Ovary (tissue), 7 donors: ENCODE measurements at regions not wholly inside any gene's neighbourhood (a gene's known extent, or its start where the extent isn't known, plus 50 kb on each side); places are given as distances from the start of the nearest gene placed in this dataset.

Source experiments
- DNase-seq, 5 donors: peaks; one replicate each; pipeline ENCODE4 v3.0.0-alpha.2; 2019 to 2020
- H3K27ac ChIP-seq, 2 donors: fragments of 200-600 bp; one replicate each; pipeline versions ENCODE4 v1.5.1 to v1.8.0; 2019 to 2022
- H3K27me3 ChIP-seq: fragments of 200-600 bp; one replicate; pipeline ENCODE4 v1.8.0; 2022
- H3K36me3 ChIP-seq: fragments of 200-600 bp; sonication (generic); one replicate; pipeline ENCODE4 v1.5.1; 2019
- H3K4me1 ChIP-seq: one replicate; pipeline ENCODE4 v1.8.1; 2013; ENCODE audit warnings: mild to moderate bottlenecking, moderate library complexity; ENCODE audit not compliant: insufficient read depth
- H3K4me3 ChIP-seq: fragments of 200-600 bp; sonication (generic); one replicate; pipeline ENCODE4 v1.5.1; 2017
- H3K9me3 ChIP-seq, 2 donors: fragments of 200-600 bp in 1 of 2; sonication (generic) in 1 of 2; one replicate each; pipeline versions ENCODE4 v1.5.1 to v1.8.1; 2013 to 2019; ENCODE audit warnings: mild to moderate bottlenecking in 1 of 2, moderate library complexity in 1 of 2
- EP300 ChIP-seq: sonication (generic); formaldehyde crosslinking; IDR thresholded peaks from one replicate; pipeline ENCODE4 v1.6.1; 2017; ENCODE audit warnings: antibody characterized with exemption
- POLR2A ChIP-seq: fragments of 450-650 bp; IDR thresholded peaks from one replicate; pipeline ENCODE4 v1.6.1; 2017; ENCODE audit warnings: antibody characterized with exemption, mild to moderate bottlenecking, moderate library complexity
- WGBS, 3 donors: extraction: QIAGEN DNeasy Blood & Tissue Kit in 1 of 3; methylation state at CpG; one replicate each; pipeline versions ENCODE4 v1.1.5 to v1.1.7; 2013 to 2017; 5-methylcytosine and 5-hydroxymethylcytosine counted together
- intact Hi-C, 4 donors: fragments of 100-400 bp; cut with DNase I; formaldehyde crosslinking; loops; one replicate each; pipeline versions ENCODE4 v1.11.0 to v1.15.1; 2022 to 2023
- TF ChIP-seq, protein P1 (sequence below), 3 donors: fragments of 450-650 bp in 2 of 3; fragments of 200-600 bp in 1 of 3; IDR thresholded peaks; one replicate each; pipeline versions ENCODE4 v1.5.1 to v1.8.0; 2016 to 2022; ENCODE audit warnings: antibody characterized with exemption in 3 of 3, mild to moderate bottlenecking in 1 of 3
- donor health status: DM: no; HTN: no; CAD: no; lungs with moderate emphysema.
- donor health status: DM: no; HTN: no; CAD: no.
- donor health status: Bipolar disorder and iron deficiency.
- donor health status: DM: no; HTN: no; CAD: no.
- donor health status: DM: yes; HTN: yes; CAD: no.

DNA sequence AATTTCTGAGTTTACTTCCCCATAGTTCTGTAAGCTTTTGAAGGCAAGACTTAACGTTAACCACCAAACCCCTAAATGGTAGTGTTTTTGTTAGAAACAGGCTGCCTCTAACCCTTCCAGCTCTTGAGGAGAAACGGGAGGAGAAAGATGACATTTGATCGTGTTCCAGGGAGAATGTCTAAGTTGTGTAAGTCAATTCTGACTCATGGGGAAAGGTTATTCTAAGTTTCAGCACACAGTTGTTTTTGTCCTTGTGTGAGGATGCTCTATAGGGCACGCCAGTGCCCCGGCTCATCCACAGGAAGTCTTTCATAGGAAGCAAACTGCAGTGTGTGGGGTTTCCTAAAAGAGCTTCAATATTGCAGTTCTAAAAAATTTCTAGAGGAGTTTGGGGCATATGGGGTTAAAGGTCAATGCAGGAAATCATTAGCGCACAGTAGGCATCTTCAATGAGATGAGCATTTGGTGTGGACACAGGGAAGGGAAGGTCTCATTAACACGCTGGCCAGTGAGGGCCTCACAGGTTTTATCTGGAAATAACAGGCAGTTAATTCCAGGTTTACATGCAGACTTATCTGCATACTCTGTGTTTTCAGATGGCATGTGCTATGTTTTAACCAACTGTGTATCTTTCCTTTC, 638.2 kb upstream of the IGFBP3 start:
- no peak for TF ChIP-seq POLR2A
- TF ChIP-seq, protein P1, sequence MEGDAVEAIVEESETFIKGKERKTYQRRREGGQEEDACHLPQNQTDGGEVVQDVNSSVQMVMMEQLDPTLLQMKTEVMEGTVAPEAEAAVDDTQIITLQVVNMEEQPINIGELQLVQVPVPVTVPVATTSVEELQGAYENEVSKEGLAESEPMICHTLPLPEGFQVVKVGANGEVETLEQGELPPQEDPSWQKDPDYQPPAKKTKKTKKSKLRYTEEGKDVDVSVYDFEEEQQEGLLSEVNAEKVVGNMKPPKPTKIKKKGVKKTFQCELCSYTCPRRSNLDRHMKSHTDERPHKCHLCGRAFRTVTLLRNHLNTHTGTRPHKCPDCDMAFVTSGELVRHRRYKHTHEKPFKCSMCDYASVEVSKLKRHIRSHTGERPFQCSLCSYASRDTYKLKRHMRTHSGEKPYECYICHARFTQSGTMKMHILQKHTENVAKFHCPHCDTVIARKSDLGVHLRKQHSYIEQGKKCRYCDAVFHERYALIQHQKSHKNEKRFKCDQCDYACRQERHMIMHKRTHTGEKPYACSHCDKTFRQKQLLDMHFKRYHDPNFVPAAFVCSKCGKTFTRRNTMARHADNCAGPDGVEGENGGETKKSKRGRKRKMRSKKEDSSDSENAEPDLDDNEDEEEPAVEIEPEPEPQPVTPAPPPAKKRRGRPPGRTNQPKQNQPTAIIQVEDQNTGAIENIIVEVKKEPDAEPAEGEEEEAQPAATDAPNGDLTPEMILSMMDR (IDR thresholded peaks at IDR 0.05) = no peak
- no peak for TF ChIP-seq EP300
- Histone ChIP-seq H3K4me1 (no peaks in the 10 kb centered on the region), H3K36me3 (no peaks in the 10 kb centered on the region), H3K4me3 (no peak overlapping the region), H3K27me3 (no peaks in the 10 kb centered on the region), H3K9me3 (no peaks in the 10 kb centered on the region), H3K27ac (no peak overlapping the region)
- DNase-seq = no peak
- 77 to 80% (median 80%) methylated on average over 7 of the region's 7 CpGs for WGBS, 3 donors
- intact Hi-C loops = no loop called here

- intact Hi-C loops = no loop called here
- Histone ChIP-seq H3K36me3 (no peaks in the 10 kb centered on the region), H3K4me3 (no peak overlapping the region), H3K4me1 (no peaks in the 10 kb centered on the region), H3K9me3 (no peaks in the 10 kb centered on the region), H3K27ac (no peak overlapping the region), H3K27me3 (no peaks in the 10 kb centered on the region)
- WGBS, 3 donors = 57 to 94% (median 91%) methylated on average over 3 of the region's 3 CpGs
- DNase-seq = no peak
- TF ChIP-seq EP300 (no peak), POLR2A (no peak)
- TF ChIP-seq, protein P1 (IDR thresholded peaks at IDR 0.05) = no peak
Measured at GRCh38 chr7:46558482-46559193, 637.6 kb upstream of the IGFBP3 start.

GRCh38 chr7:46557781-46558180, 636.7 kb upstream of the IGFBP3 start:
- no peaks in the 10 kb centered on the region for H3K9me3 ChIP-seq
- no peaks in the 10 kb centered on the region for H3K27me3 ChIP-seq
- DNase-seq = no peak
- intact Hi-C loops = no loop called here
- H3K4me3 ChIP-seq = no peak overlapping the region
- no peak for TF ChIP-seq POLR2A
- TF ChIP-seq, protein P1 (IDR thresholded peaks at IDR 0.05) = no peak
- no peak for TF ChIP-seq EP300
- WGBS, 3 donors = 44 to 46% (median 44%) methylated on average over 3 of the region's 3 CpGs
- no peaks in the 10 kb centered on the region for H3K4me1 ChIP-seq
- no peaks in the 10 kb centered on the region for H3K36me3 ChIP-seq
- no peak overlapping the region for H3K27ac ChIP-seq

DNA sequence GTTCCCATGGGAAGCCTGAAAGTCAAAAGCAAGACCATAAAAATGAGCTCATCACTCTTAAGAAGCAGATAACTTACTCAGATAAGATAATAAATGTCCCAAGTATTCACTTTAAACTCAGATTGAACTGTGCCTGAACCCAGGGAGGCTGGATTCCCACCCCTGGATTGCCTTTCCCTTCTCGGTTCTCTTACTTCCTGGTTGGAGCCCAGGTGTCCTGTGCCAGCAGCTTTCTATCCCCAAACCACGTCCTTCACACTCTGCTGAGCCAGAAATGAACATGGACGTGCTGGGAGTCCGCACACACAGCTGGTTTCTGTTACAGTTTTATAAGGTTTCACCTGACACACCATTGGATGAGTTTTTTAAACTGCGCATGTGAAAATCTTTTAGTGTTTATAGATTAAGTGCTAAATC, 636.2 kb upstream of the IGFBP3 start:
- TF ChIP-seq EP300 = no peak
- no peak for TF ChIP-seq POLR2A
- TF ChIP-seq, protein P1 (IDR thresholded peaks at IDR 0.05) = no peak
- Histone ChIP-seq H3K36me3 (no peaks in the 10 kb centered on the region), H3K9me3 (no peaks in the 10 kb centered on the region), H3K4me3 (no peak overlapping the region), H3K4me1 (no peaks in the 10 kb centered on the region), H3K27ac (no peak overlapping the region), H3K27me3 (no peaks in the 10 kb centered on the region)
- DNase-seq = no peak
- intact Hi-C loops = no loop called here
- 32 to 46% (median 34%) methylated on average over 5 of the region's 5 CpGs for WGBS, 3 donors
